H1 (cell line): ENCODE measurements at regions not wholly inside any gene's neighbourhood (a gene's known extent, or its start where the extent isn't known, plus 50 kb on each side); places are given as distances from the start of the nearest gene placed in this dataset.

Experiments
- CTCF ChIA-PET: fragments of 300-600 bp; sonication (Branson Sonifier 250); formaldehyde crosslinking; loops from one replicate; lab custom pipeline; 2021; ENCODE audit not compliant: partially characterized antibody; lab: Charles Lee
- POLR2A ChIA-PET: fragments of 300-600 bp; sonication (Branson Sonifier 250); formaldehyde crosslinking; loops from one replicate; lab custom pipeline; 2021; ENCODE audit warnings: inconsistent platforms; ENCODE audit not compliant: partially characterized antibody; lab: Charles Lee
- DNase-seq, 2 experiments: peaks; one replicate each; pipeline versions ENCODE4 v3.0.0 to v3.0.0-alpha.2; 2010 to 2022; ENCODE audit warnings: low spot score in 2 of 2, low read depth in 1 of 2, mixed read lengths in 1 of 2
- FAIRE-seq: peaks from 2 replicates; lab custom pipeline; 2011; peaks lifted over from hg19 to GRCh38; lab: Jason Lieb, UNC
- H2AFZ ChIP-seq: 2 replicates; pipeline ENCODE4 v1.8.1; 2012; ENCODE audit warnings: low read length, inconsistent platforms
- H2AK5ac ChIP-seq: 2 replicates; pipeline ENCODE4 v1.6.1; 2013; ENCODE audit warnings: low read depth, low read length
- H2BK120ac ChIP-seq: replicated peaks from 2 replicates; pipeline ENCODE3; 2013; ENCODE audit warnings: low read depth, low read length, inconsistent platforms
- H2BK12ac ChIP-seq: 2 replicates; pipeline ENCODE4 v1.6.1; 2013; ENCODE audit warnings: low read depth, low read length
- H2BK15ac ChIP-seq: 2 replicates; pipeline ENCODE4 v1.6.1; 2013; ENCODE audit warnings: low read length
- H2BK20ac ChIP-seq: 2 replicates; pipeline ENCODE4 v1.6.1; 2013; ENCODE audit warnings: low read length
- H2BK5ac ChIP-seq: 2 replicates; pipeline ENCODE4 v1.6.1; 2013; ENCODE audit warnings: low read depth, low read length
- H3K14ac ChIP-seq: 2 replicates; pipeline ENCODE4 v1.6.1; 2013; ENCODE audit warnings: inconsistent platforms; ENCODE audit not compliant: insufficient read length
- H3K18ac ChIP-seq: 2 replicates; pipeline ENCODE4 v1.6.1; 2013; ENCODE audit warnings: low read length; ENCODE audit errors: extremely low read depth
- H3K23ac ChIP-seq: 2 replicates; pipeline ENCODE4 v1.6.1; 2013; ENCODE audit warnings: inconsistent platforms; ENCODE audit not compliant: insufficient read length
- H3K23me2 ChIP-seq: 2 replicates; pipeline ENCODE4 v1.6.1; 2013; ENCODE audit warnings: low read depth, low read length
- H3K27ac ChIP-seq: 2 replicates; pipeline ENCODE4 v1.6.1; 2011; ENCODE audit warnings: low read depth, low read length, inconsistent platforms
- H3K27me3 ChIP-seq, 4 experiments: replicated peaks in 1 of 4; 1 replicate in 1 of 4; 2 replicates in 3 of 4; pipeline versions ENCODE4 v1.6.1 to v1.8.1; 2011 to 2013; ENCODE audit warnings: low read length in 3 of 4, mild to moderate bottlenecking in 3 of 4, inconsistent platforms in 2 of 4, mixed read lengths in 2 of 4, moderate library complexity in 1 of 4; ENCODE audit not compliant: control insufficient read depth in 3 of 4, insufficient read depth in 3 of 4; ENCODE audit errors: extremely low read depth in 1 of 4
- H3K36me3 ChIP-seq, 4 experiments: 2 replicates each; pipeline versions ENCODE4 v1.6.1 to v1.8.1; 2011 to 2013; ENCODE audit warnings: mild to moderate bottlenecking in 4 of 4, low read length in 3 of 4, moderate library complexity in 2 of 4, control low read depth in 1 of 4, inconsistent platforms in 1 of 4; ENCODE audit not compliant: insufficient read depth in 4 of 4, control insufficient read depth in 2 of 4
- H3K4ac ChIP-seq: replicated peaks from 2 replicates; pipeline ENCODE3; 2013; ENCODE audit warnings: low read length, low read depth, mixed read lengths, inconsistent platforms; ENCODE audit not compliant: insufficient read length
- H3K4me1 ChIP-seq, 4 experiments: replicated peaks in 1 of 4; 1 replicate in 1 of 4; 2 replicates in 3 of 4; pipeline versions ENCODE4 v1.6.1 to v1.8.1; 2011 to 2013; ENCODE audit warnings: low read length in 3 of 4, inconsistent platforms in 2 of 4, mixed read lengths in 1 of 4; ENCODE audit not compliant: insufficient read depth in 4 of 4, control insufficient read depth in 3 of 4
- H3K4me2 ChIP-seq, 2 experiments: 2 replicates each; pipeline versions ENCODE4 v1.6.1 to v1.8.1; 2011 to 2013; ENCODE audit warnings: low read depth in 2 of 2, low read length in 2 of 2, control low read depth in 1 of 2, inconsistent platforms in 1 of 2, mild to moderate bottlenecking in 1 of 2; ENCODE audit not compliant: insufficient read depth in 1 of 2
- H3K4me3 ChIP-seq, 4 experiments: fragments of 200-600, 300-600 bp in 1 of 4; sonication (generic), shearing (Covaris generic), sonication (Bioruptor Twin) in 1 of 4; 2 replicates each; pipeline versions ENCODE4 v1.5.1 to v1.8.1; 2011 to 2016; ENCODE audit warnings: low read length in 4 of 4, low read depth in 3 of 4, control low read depth in 2 of 4, inconsistent platforms in 2 of 4, mild to moderate bottlenecking in 2 of 4, mixed read lengths in 1 of 4, moderate library complexity in 1 of 4; ENCODE audit not compliant: insufficient read depth in 2 of 4; ENCODE audit errors: extremely low read depth in 1 of 4
- H3K56ac ChIP-seq: replicated peaks from 2 replicates; pipeline ENCODE3; 2013; ENCODE audit warnings: low read depth, mild to moderate bottlenecking, mixed read lengths, low read length, inconsistent platforms; ENCODE audit not compliant: insufficient read length
- H3K79me1 ChIP-seq: 2 replicates; pipeline ENCODE4 v1.6.1; 2013; ENCODE audit warnings: low read depth, low read length, control low read depth
- H3K79me2 ChIP-seq, 2 experiments: 2 replicates each; pipeline versions ENCODE4 v1.6.1 to v1.8.1; 2012 to 2013; ENCODE audit warnings: low read length in 2 of 2, mild to moderate bottlenecking in 2 of 2, inconsistent platforms in 1 of 2; ENCODE audit not compliant: insufficient read depth in 2 of 2, control insufficient read depth in 1 of 2
- H3K9ac ChIP-seq, 4 experiments: replicated peaks in 1 of 4; 1 replicate in 1 of 4; 2 replicates in 3 of 4; pipeline versions ENCODE4 v1.6.1 to v1.8.1; 2011 to 2013; ENCODE audit warnings: low read depth in 3 of 4, low read length in 3 of 4, control low read depth in 2 of 4, mild to moderate bottlenecking in 2 of 4, moderate library complexity in 2 of 4, inconsistent platforms in 1 of 4; ENCODE audit errors: extremely low read depth in 1 of 4
- H3K9me3 ChIP-seq, 2 experiments: 2 replicates each; pipeline versions ENCODE4 v1.6.1 to v1.8.1; 2012 to 2013; ENCODE audit warnings: mild to moderate bottlenecking in 2 of 2, moderate library complexity in 2 of 2, control low read depth in 1 of 2, inconsistent platforms in 1 of 2, low read depth in 1 of 2, low read length in 1 of 2, mixed read lengths in 1 of 2; ENCODE audit not compliant: insufficient read depth in 2 of 2
- H4K20me1 ChIP-seq, 2 experiments: replicated peaks in 1 of 2; 2 replicates each; pipeline versions ENCODE3 to v1.8.1; 2011 to 2013; ENCODE audit warnings: inconsistent platforms in 2 of 2, low read length in 2 of 2, mild to moderate bottlenecking in 1 of 2; ENCODE audit not compliant: insufficient read depth in 2 of 2, control insufficient read depth in 1 of 2
- H4K5ac ChIP-seq: 2 replicates; pipeline ENCODE4 v1.6.1; 2013; ENCODE audit warnings: low read length, low read depth, mixed read lengths, inconsistent platforms; ENCODE audit not compliant: insufficient read length
- H4K8ac ChIP-seq: 2 replicates; pipeline ENCODE4 v1.8.0; 2013; ENCODE audit warnings: mild to moderate bottlenecking, moderate library complexity, low read length, inconsistent platforms; ENCODE audit not compliant: insufficient read depth; ENCODE audit errors: extremely low read depth
- H4K91ac ChIP-seq: replicated peaks from 2 replicates; pipeline ENCODE3; 2013; ENCODE audit warnings: low read length, mixed read lengths, inconsistent platforms; ENCODE audit not compliant: insufficient read length
- CBX5 ChIP-seq: fragments of 300-800, 300-1000 bp; sonication (generic); IDR thresholded peaks from 2 replicates; pipeline ENCODE4 v1.7.1; 2016; ENCODE audit warnings: antibody characterized with exemption, low read length, low read depth
- CBX8 ChIP-seq: fragments of 300-800, 300-1000 bp; sonication (generic); IDR thresholded peaks from 2 replicates; pipeline ENCODE4 v1.7.1; 2016; ENCODE audit warnings: low read depth, low read length, borderline replicate concordance
- HDAC2 ChIP-seq, 2 experiments: fragments of 300-600 bp in 1 of 2; sonication (generic) in 1 of 2; IDR thresholded peaks; 2 replicates each; pipeline ENCODE4 v1.6.1; 2011 to 2012; ENCODE audit warnings: low read depth in 2 of 2, low read length in 2 of 2, mild to moderate bottlenecking in 2 of 2, moderate library complexity in 2 of 2, borderline replicate concordance in 1 of 2, inconsistent platforms in 1 of 2
- PHF8 ChIP-seq: fragments of 200-600 bp; sonication (generic); conservative IDR thresholded peaks from 2 replicates; pipeline ENCODE4 v1.7.1; 2012; ENCODE audit warnings: low read depth, mild to moderate bottlenecking, inconsistent platforms, low read length, moderate library complexity
- RBBP5 ChIP-seq: IDR thresholded peaks from 2 replicates; pipeline ENCODE4 v1.7.1; 2012; ENCODE audit warnings: low read depth, mild to moderate bottlenecking, inconsistent platforms, low read length, moderate library complexity, borderline replicate concordance
- SP2 ChIP-seq: IDR thresholded peaks from 2 replicates; pipeline ENCODE4 v1.6.1; 2012; ENCODE audit warnings: mild to moderate bottlenecking, low read length, inconsistent platforms
- TEAD4 ChIP-seq: IDR thresholded peaks from 2 replicates; pipeline ENCODE4 v1.6.1; 2012; ENCODE audit warnings: low read depth, low read length, inconsistent platforms, mixed read lengths
- ZNF274 ChIP-seq: IDR thresholded peaks from 2 replicates; pipeline ENCODE4 v1.7.0; 2012; ENCODE audit warnings: low read length, borderline replicate concordance; ENCODE audit errors: extremely low read depth
- WGBS, 2 experiments: shearing (Covaris generic) in 1 of 2; methylation state at CpG; one replicate each; pipeline versions ENCODE4 v1.1.6 to v1.1.7; 2013 to 2015; ENCODE audit warnings: low lambda C conversion rate in 2 of 2, mixed read lengths in 2 of 2, inconsistent platforms in 1 of 2, low coverage in 1 of 2, missing lambda C conversion rate in 1 of 2; ENCODE audit not compliant: insufficient replicate concordance in 2 of 2, insufficient coverage in 1 of 2, insufficient read length in 1 of 2; ENCODE audit errors: extremely low coverage in 1 of 2, missing lambda C conversion rate in 1 of 2; 5-methylcytosine and 5-hydroxymethylcytosine counted together
- TF ChIP-seq, protein P1 (sequence below): IDR thresholded peaks from 2 replicates; pipeline ENCODE4 v1.6.1; 2011; ENCODE audit warnings: low read length, improper control_type of control experiment

DNA sequence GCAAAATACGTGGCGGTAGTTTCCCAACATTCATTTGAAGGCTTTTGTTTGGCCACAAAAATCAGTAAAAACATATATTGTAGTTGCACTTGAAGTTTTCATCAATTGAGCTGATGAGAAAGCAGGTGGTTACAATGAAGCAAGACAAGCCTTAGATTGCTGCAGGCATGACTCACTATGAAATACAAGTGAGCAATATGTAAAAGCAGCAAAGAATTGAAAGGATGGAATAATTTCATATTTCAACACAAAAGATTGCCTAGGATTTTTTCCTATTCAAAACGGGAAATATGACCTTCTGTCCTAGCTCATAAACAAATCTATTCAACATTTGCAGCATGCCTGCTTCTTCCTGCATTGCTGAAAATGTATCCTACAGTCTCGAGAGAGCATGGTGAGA, 190.9 kb upstream of the BANK1 start:
- H2BK20ac ChIP-seq, result no peak overlapping the region
- H3K4ac ChIP-seq, result no peak overlapping the region
- H4K8ac ChIP-seq, result no peak overlapping the region
- H4K20me1 ChIP-seq, result no peaks in the 10 kb centered on the region
- no peaks in the 10 kb centered on the region for H3K79me2 ChIP-seq
- POLR2A ChIA-PET, result interaction anchor here (0.6 kb wide), 1 partner anchor 308 kb away, joined by 3 read pairs; no protein-coding TSS in a partner anchor
- no peaks in the 10 kb centered on the region for H3K79me1 ChIP-seq
- no peak overlapping the region for H3K56ac ChIP-seq
- H2BK120ac ChIP-seq, result no peak overlapping the region
- no peak overlapping the region for H3K23ac ChIP-seq
- no peak overlapping the region for H2AK5ac ChIP-seq
- WGBS, 2 experiments, result 61% methylated on average over 4 of the region's 4 CpGs; no CpG with 5 or more reads in 1 of the 2 experiments
- no peaks in the 10 kb centered on the region for H3K27me3 ChIP-seq
- FAIRE-seq (no peak), DNase-seq (no peak)
- no peaks in the 10 kb centered on the region for H3K9me3 ChIP-seq
- no peak overlapping the region for H3K18ac ChIP-seq
- H2BK5ac ChIP-seq, result no peak overlapping the region
- no peak overlapping the region for H3K4me3 ChIP-seq
- no peak overlapping the region for H4K5ac ChIP-seq
- no peak for TF ChIP-seq CBX8
- TF ChIP-seq SP2, result no peak
- no peak for TF ChIP-seq ZNF274
- TF ChIP-seq, protein P1, sequence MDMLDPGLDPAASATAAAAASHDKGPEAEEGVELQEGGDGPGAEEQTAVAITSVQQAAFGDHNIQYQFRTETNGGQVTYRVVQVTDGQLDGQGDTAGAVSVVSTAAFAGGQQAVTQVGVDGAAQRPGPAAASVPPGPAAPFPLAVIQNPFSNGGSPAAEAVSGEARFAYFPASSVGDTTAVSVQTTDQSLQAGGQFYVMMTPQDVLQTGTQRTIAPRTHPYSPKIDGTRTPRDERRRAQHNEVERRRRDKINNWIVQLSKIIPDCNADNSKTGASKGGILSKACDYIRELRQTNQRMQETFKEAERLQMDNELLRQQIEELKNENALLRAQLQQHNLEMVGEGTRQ, result no peak
- no peak for TF ChIP-seq CBX5
- no peak for TF ChIP-seq PHF8
- no peak for TF ChIP-seq TEAD4
- TF ChIP-seq RBBP5, result no peak
- TF ChIP-seq HDAC2 (IDR thresholded peaks at IDR 0.05; ENCODE audit: borderline replicate concordance in 1 of 2, low read depth in 2 of 2, low read length in 2 of 2), result no peak
- no peak overlapping the region for H4K91ac ChIP-seq
- CTCF ChIA-PET, result interaction anchor here (0.6 to 0.7 kb wide), 2 partner anchors 35 to 1450 kb away, joined by 3 to 4 read pairs; no protein-coding TSS in a partner anchor
- H2AFZ ChIP-seq, result no peak overlapping the region
- no peak overlapping the region for H2BK12ac ChIP-seq
- no peaks in the 10 kb centered on the region for H3K23me2 ChIP-seq
- no peak overlapping the region for H3K9ac ChIP-seq
- H3K4me1 ChIP-seq, result no peaks in the 10 kb centered on the region
- no peak overlapping the region for H3K14ac ChIP-seq
- H3K4me2 ChIP-seq, result no peak overlapping the region
- H3K36me3 ChIP-seq, result no peaks in the 10 kb centered on the region
- no peak overlapping the region for H3K27ac ChIP-seq
- H2BK15ac ChIP-seq, result no peak overlapping the region
